ENCODE measurements at regions not wholly inside any gene's neighbourhood (a gene's known extent, or its start where the extent isn't known, plus 50 kb on each side); places are given as distances from the start of the nearest gene placed in this dataset.

DNA sequence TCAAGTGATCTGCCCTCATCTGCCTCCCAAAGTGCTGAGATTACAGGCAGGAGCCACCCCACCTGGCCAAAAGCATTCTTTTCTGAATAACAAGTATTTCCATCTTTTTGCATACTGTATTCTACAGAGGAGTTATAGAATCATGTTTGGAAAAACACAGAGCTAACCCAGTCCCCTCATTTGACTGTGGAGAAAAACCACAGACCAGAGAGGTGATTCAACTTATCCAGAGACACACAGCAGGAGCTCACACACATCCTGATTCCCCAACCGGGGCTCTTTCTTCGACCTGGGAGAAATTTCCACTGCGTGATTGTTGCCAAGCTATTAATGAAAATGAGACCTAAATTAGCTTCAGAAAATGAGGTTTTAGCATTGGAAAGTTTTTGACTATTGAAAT, 176.1 kb upstream of the TLE3 start:
- no peaks in the 10 kb centered on the region for H3K9me3 ChIP-seq
- 88 to 90% methylated on average over 3 of the region's 3 CpGs for WGBS, 2 donors
- no peak overlapping the region for H3K4me3 ChIP-seq
- no peak overlapping the region for H3K27ac ChIP-seq
- H3K4me1 ChIP-seq, result peaks cover 19% of the 10 kb centered on the region
- no peaks in the 10 kb centered on the region for H3K36me3 ChIP-seq (ENCODE audit: low read depth, missing control alignments)
- intact Hi-C loops (cut with DNase I; ENCODE audit: low total_unique reads), result no loop called here
- TF ChIP-seq, protein P1, sequence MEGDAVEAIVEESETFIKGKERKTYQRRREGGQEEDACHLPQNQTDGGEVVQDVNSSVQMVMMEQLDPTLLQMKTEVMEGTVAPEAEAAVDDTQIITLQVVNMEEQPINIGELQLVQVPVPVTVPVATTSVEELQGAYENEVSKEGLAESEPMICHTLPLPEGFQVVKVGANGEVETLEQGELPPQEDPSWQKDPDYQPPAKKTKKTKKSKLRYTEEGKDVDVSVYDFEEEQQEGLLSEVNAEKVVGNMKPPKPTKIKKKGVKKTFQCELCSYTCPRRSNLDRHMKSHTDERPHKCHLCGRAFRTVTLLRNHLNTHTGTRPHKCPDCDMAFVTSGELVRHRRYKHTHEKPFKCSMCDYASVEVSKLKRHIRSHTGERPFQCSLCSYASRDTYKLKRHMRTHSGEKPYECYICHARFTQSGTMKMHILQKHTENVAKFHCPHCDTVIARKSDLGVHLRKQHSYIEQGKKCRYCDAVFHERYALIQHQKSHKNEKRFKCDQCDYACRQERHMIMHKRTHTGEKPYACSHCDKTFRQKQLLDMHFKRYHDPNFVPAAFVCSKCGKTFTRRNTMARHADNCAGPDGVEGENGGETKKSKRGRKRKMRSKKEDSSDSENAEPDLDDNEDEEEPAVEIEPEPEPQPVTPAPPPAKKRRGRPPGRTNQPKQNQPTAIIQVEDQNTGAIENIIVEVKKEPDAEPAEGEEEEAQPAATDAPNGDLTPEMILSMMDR (IDR thresholded peaks at IDR 0.05), result no peak
- TF ChIP-seq POLR2A (IDR thresholded peaks at IDR 0.05), result no peak
- H3K27me3 ChIP-seq, result no peaks in the 10 kb centered on the region
- no peak for DNase-seq

DNA sequence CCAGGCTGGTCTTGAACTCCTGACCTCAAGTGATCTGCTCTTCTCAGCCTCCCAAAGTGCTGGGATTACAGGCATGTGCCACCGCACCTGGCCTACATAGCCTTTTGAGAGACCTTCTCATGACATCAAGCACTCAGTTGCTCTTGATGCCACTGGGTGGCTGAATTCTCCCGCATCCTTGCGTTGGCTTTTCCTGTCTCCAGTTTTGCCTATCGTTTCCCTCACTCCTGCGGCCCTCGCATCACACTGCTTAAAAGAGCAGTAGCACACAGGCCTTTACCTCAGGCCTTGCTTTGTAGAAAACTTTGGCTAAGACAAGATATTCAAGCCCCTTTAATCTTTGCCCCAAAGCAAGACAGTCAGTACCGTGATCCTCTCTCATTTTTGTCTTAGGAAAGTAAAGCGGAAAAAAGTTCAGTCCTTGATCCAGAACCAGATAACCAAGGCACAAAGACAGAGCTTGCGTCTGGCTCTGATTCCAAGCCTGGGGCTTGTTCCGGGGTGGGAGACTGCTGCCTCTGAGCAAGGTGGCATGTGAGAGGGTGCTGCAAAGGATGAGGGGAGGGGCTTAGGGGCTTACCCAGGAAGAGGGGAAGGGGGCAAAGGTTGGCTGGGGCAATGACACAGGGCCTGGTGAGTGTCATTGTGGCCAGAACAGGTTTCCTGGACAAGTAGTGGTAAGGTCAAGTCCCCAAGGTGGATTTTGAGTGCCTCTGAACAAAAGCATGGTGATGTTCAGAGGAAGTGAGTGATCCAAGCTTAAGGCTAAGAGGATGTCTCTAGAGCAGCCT, 175.0 kb upstream of the TLE3 start:
- H3K9me3 ChIP-seq, result no peaks in the 10 kb centered on the region
- no peak for TF ChIP-seq POLR2A (IDR thresholded peaks at IDR 0.05)
- TF ChIP-seq, protein P1 (IDR thresholded peaks at IDR 0.05), result no peak
- no peak overlapping the region for H3K27ac ChIP-seq
- 90 to 92% methylated on average over 10 of the region's 10 CpGs for WGBS, 2 donors
- peaks cover 19% of the 10 kb centered on the region for H3K4me1 ChIP-seq
- intact Hi-C loops (cut with DNase I; ENCODE audit: low total_unique reads), result no loop called here
- no peak for DNase-seq
- no peaks in the 10 kb centered on the region for H3K27me3 ChIP-seq
- no peak overlapping the region for H3K4me3 ChIP-seq
- H3K36me3 ChIP-seq (ENCODE audit: low read depth, missing control alignments), result no peaks in the 10 kb centered on the region

DNA sequence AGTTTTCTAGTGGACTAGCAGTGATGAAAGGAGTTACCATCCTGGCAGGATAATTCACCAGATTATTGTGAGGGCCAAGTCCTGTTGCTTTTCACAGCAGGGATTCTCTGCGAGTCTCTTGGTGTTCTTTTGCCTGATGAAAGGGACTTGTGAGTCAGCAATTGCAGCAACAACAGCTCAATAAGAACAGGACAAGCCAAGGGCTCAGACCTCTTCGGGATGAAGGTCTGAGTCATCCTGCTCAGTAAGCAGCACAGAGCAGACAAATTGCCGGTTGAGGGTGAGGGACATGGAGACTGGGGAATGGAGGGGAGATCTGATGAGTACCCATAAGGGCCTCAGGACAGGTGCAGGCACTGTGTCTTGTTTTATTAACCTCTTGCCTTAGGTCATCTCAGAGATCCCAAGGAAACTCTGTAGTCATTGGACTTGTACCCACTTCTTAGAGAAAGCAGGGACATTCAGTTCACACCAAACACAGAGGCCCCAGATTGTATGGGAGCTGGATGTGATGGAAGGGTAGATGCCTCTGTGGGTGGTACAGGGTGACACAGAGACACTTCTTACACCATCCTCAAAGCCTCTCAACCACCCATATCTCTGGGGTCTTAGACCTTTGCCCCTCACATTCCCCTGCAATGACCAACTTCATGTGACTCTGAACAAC, 173.8 kb upstream of the TLE3 start:
- no peak overlapping the region for H3K4me3 ChIP-seq
- no peaks in the 10 kb centered on the region for H3K36me3 ChIP-seq (ENCODE audit: low read depth, missing control alignments)
- intact Hi-C loops (cut with DNase I; ENCODE audit: low total_unique reads), result no loop called here
- DNase-seq, result peak; percentile 64
- H3K27ac ChIP-seq, result peak overlapping the region; percentile 40 to 69
- H3K4me1 ChIP-seq, result peaks cover 27% of the 10 kb centered on the region
- 41 to 42% methylated on average over 3 of the region's 3 CpGs for WGBS, 2 donors
- H3K9me3 ChIP-seq, result no peaks in the 10 kb centered on the region
- TF ChIP-seq, protein P1 (IDR thresholded peaks at IDR 0.05), result no peak
- no peak for TF ChIP-seq POLR2A (IDR thresholded peaks at IDR 0.05)
- H3K27me3 ChIP-seq, result no peaks in the 10 kb centered on the region

DNA sequence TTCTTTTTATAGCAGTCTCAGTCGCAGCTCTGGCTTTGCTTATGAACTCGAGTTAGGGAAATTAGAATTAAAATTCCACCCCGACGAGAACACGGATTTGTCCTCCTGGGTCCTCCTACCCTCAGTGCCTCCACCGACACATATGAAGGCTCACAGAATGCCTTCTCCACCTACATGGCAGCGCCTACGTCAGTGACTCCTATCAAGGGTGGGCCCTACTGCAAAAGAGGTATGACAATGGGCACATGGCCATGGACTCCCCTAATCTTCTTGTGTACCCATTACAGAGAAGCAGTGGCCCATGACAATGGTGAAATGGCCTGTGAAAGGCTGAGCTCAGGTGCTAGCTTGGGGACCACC, 173.0 kb upstream of the TLE3 start:
- Histone ChIP-seq H3K9me3 (no peaks in the 10 kb centered on the region), H3K4me3 (no peak overlapping the region), H3K27ac (peak overlapping the region; percentile 40 to 69), H3K27me3 (no peaks in the 10 kb centered on the region), H3K36me3 (ENCODE audit: low read depth, missing control alignments) (no peaks in the 10 kb centered on the region), H3K4me1 (peaks cover 32% of the 10 kb centered on the region)
- no peak for DNase-seq
- TF ChIP-seq, protein P1 (IDR thresholded peaks at IDR 0.05), result no peak
- TF ChIP-seq POLR2A (IDR thresholded peaks at IDR 0.05), result no peak
- intact Hi-C loops (cut with DNase I; ENCODE audit: low total_unique reads), result no loop called here
- 57 to 60% methylated on average over 8 of the region's 8 CpGs for WGBS, 2 donors
